GM13977 (cell line): ENCODE measurements at regions not wholly inside any gene's neighbourhood (a gene's known extent, or its start where the extent isn't known, plus 50 kb on each side); places are given as distances from the start of the nearest gene placed in this dataset.
"Not testable (repeated sequence)": the region's sequence is repeated elsewhere in the genome, so short reads cannot be mapped to it uniquely, and the experiment has no call there.

Source experiments
- DNase-seq: peaks from one replicate; pipeline ENCODE4 v3.0.0; 2012; ENCODE audit warnings: low spot score
- CTCF ChIP-seq: IDR thresholded peaks from 2 replicates; pipeline ENCODE4 v1.5.1; 2012; ENCODE audit warnings: mild to moderate bottlenecking, control low read depth; ENCODE audit not compliant: insufficient read depth; ENCODE audit errors: extremely low read depth, missing control alignments
- in situ Hi-C: fragments of 300-500 bp; cut with MboI; formaldehyde crosslinking; loops from one replicate; pipeline ENCODE4 v1.12.0; 2022; ENCODE audit warnings: low sequenced_read_pairs, low pct_unique_long_range_greater_than_20kb, mixed read lengths, inconsistent platforms; ENCODE audit not compliant: unreplicated experiment

- TF ChIP-seq CTCF, result no peak
- no peak for DNase-seq
- in situ Hi-C loops, result no loop called here
Measured at GRCh38 chr1:189315035-189315901, 1162.4 kb downstream of the BRINP3 start.

GRCh38 chr1:189323091-189323490 lies 1154.6 kb downstream of the BRINP3 start:
- no peak for DNase-seq
- in situ Hi-C loops, result no loop called here
- no peak for TF ChIP-seq CTCF

GRCh38 chr1:189331071-189331470 lies 1146.6 kb downstream of the BRINP3 start:
- in situ Hi-C loops, DNase-seq: not testable (repeated sequence)

GRCh38 chr1:189336115-189337100 lies 1141.3 kb downstream of the BRINP3 start:
- TF ChIP-seq CTCF, result no peak
- no peak for DNase-seq
- in situ Hi-C loops, result no loop called here

GRCh38 chr1:189349607-189350006 lies 1128.1 kb downstream of the BRINP3 start:
- no peak for TF ChIP-seq CTCF
- in situ Hi-C loops, result no loop called here
- DNase-seq, result no peak

- no peak for DNase-seq
- no peak for TF ChIP-seq CTCF
- in situ Hi-C loops, result no loop called here
Measured at GRCh38 chr1:189350983-189351616, 1126.6 kb downstream of the BRINP3 start.

- in situ Hi-C loops, result no loop called here
- no peak for TF ChIP-seq CTCF
- DNase-seq, result no peak
Measured at GRCh38 chr1:189351960-189352359, 1125.7 kb downstream of the BRINP3 start.
